Middle frontal gyrus (tissue), 1 donor: ENCODE measurements at regions not wholly inside any gene's neighbourhood (a gene's known extent, or its start where the extent isn't known, plus 50 kb on each side); places are given as distances from the start of the nearest gene placed in this dataset.

Experiments
- DNase-seq: peaks from one replicate; pipeline ENCODE4 v3.0.0-alpha.2; 2015; ENCODE audit warnings: low spot score; ENCODE audit errors: extremely low spot score

DNA sequence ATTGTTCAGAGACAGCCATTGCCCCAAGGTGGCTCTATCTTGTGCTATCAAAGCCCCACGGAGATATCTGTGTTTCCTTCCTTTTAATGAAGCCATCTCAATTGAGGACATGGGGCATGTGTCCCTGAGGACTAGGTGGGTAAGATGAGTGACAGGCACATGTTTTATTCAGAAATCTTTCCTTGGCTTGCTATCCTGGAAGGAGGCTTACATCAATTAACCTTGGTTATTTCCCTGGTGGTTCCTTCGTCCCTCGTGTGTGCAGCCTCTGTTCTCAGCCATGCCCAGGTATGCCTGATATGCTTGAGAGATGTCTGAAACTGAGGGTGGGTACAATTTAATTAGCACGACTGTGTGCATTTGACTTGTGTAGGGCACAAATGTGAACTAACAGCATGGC, 102.2 kb upstream of the TUT7 start:
- DNase-seq: no peak

DNA sequence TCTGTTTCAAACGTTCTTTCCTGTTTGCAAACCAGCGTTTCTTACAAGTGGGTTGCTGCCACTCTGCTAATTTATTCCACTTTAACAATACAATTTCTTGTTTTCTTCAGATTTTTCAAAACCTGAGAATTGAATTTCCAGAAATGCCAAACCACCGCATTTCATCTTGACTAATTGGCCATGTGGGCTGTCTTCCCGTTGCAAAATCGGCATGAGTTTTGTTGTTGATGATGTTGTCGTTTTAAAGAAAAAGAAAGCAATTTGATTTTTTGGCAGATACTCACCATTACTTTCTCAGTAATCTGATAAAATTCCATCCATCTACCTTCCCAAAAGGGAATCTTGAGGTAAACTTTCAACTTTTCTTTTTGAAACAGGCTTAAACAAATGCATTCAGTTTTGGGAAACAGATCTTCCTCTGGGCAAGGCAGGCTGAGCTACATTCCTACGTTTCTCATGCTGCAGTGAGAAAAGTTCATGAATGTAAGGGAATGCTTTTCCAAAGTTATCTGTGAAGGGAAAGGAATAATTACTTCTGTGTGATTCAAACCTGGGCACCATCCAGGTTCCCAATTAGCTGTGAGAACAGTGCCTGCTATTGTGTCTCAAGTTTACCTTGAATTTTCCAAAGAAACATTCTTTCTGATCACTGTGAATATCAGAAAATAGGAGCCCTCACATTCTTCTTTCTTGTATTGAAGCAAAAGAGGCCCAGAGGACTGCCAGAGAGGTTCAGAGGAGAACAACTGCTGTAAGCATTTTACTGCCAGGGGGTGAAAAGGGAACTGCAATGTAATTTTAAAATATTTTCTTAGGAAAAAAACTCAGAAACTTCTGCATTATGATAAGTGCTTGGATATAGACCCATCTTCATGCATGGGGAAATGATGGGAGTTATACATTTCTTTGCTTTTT, 100.7 kb upstream of the TUT7 start:
- no peak for DNase-seq

DNA sequence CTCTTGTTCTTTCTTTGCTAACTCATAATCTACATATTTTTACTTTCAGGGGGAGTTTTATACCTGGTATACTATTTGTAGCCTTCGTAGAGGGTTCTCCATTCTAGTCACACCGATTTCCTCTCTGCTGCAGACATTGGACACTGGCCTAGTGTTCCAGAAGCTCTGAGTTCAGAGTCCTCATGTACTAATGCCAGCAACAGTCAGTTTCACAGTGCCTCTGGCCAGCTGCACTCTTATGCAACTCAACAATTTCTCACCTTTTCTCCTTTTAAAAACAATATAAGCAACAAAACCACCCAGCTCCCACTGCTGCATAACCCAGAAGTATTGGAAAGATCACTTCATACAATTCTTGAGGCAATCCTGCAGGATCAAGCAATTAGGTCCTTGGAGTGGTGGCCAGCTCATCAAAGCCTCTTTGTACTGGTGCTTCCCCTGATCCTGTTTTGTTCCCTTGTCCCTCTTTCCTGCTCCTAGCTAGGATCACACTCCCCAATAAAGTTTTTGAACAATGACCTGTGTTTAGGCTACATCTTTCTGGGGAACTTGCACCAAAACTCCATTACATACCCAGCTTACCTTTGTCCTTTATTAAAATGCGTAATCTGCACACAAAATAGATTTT, 98.1 kb upstream of the TUT7 start:
- no peak for DNase-seq

DNA sequence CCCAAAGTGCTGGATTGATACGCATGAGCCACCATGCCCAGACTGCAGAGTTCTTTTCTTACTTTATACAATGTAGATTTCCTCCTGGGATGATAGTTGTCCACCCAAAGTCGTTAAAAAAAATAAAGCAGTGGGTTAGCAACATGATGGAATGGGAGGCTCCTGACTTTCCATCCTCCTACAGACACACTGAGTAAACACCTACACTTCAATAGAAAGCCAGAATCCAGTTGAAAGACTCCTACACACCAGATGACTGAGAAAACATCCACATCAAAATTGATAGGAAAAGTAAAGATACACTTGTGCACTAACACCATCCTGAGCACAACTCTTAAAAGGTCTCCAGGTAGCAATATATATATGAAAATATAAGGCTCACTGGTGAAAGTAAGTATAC, 95.0 kb upstream of the TUT7 start:
- no peak for DNase-seq

DNA sequence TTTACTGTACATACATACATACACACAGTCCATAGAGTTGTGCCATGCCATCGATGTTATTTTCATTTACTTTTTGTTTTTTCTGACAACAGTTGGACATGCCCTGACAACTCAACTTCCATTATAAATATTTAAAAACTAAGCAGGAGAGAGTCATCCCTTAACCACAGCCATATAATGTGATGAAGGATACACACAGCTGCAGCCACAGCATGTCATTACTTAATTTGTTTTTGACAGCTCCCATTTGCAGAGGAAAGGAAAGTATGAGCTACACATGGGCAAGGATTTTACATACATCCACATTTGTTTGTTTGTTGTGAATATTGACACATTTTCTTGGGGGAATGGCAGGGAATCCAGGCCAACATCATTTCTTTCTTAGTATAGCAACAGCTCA, 91.5 kb upstream of the TUT7 start:
- no peak for DNase-seq

DNA sequence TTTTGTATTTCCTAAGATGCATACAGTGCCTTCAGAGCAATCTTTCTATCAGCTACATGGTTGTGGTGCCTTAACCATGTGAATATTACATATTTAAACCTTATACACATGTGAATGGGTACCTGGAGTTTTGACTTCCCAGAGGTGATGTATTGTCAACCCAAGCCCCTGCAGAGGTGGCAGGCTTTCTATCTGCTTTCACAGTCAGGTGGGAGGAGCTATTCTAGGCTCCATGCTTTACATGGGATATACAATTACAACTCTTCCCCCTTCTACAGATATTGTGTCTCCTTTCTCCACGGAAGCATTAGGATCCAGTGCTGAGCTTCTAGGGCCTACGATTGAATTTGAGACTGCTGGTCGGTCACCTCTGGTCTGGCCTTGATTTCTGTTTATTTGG, 89.8 kb upstream of the TUT7 start:
- DNase-seq: no peak

DNA sequence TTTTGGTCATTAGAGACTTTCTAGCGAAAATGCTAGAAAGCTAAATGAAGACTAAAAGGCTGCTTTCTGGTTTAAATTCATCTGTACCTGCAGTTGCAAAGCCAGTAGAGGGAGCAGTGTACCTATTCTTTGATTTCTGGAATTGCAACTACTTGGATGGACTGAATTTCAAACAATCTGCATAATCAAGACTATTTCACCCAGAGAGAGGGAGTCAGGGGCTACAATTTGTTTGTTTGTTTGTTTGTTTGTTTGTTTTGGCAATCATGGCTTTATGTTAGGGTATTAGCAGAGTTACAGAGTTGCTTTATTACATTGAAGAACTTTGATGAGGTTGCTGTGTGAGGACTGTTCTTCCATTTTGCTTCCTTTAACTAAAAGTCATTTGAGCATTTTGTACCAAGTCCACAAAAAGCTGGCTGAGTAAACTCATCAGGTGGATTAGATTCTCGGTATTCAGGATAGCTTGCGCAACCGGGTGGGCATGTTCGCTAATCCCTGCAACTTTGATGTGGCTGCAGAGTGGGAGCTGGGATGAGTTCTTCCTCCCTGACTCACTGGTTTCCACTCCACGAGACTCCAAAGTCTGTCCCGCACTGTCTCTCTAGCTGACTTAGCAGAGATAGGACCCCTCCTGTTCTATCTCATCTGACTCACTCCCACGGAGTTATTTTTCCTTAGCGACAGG, 80.0 kb upstream of the TUT7 start:
- no peak for DNase-seq

DNA sequence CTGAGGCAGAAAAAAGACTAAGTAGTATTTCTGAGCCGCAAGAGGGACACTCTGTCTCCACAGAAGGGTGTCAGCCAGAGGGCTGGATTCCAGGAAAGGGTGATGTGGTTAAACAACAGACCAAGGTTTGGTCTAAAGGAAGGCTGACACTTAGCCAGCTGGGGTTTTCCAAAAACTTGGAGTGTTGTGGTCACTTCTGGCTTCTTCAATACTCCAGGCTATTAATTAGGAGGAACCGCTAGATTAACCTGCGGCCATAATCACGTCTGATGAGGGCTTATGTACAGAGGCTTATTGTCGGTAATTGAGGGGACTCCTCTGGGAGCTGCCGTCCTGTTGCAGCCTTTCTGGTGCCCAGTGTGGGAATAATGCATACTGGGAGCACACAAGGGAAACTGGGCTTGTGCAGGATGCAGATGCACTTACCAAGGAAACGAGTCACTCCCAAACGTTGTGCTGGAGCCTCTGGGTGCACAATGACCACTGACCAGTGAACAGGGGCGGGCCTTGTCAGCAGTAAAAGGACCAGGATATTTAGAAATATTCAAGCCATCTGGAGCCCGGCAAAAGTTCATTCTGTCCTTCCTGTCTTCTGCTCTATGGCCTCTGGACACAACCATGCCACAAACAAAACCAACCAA, 70.2 kb upstream of the TUT7 start:
- no peak for DNase-seq

DNA sequence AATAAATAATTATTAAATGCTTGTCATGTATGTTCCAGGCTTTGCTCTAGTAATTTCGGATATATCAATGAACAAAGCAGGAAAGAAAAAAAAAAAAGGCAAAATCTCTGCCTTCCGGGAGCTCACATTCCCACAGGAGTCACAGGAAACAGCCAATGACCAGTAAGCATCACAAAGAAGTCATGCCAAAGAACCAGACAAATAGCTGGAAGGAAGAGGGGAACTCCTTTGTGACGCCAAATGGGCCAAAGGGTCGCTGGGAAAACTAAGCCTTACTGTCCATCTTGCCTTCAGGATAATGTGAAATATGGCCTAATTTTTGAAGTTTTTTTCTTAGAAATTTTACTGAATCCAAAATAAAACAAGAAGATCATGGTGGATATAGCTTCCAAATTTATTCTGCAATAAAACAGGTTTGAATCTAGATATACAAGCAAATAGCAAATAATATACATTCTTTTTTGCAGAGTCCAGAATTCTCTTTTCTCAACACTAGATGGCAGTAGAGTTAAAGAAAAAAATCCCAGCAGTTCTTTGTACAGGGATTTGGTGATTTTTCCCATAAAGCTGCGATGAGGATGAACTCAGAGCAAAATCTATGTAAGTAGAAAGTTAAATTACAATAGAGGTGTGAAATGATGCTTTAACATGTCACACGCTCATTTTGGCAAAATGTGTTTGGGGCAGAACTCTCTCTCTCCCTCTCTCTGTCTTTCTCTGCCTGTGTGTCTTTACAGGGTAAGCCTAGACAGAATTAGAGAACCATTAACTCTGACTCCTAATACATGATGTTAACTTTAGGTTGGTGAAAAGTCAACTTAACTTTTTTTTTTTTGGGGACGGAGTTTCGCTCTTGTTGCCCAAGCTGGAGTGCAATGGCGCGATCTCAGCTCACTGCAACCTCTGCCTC, 60.0 kb upstream of the TUT7 start:
- peak; percentile 51 for DNase-seq

DNA sequence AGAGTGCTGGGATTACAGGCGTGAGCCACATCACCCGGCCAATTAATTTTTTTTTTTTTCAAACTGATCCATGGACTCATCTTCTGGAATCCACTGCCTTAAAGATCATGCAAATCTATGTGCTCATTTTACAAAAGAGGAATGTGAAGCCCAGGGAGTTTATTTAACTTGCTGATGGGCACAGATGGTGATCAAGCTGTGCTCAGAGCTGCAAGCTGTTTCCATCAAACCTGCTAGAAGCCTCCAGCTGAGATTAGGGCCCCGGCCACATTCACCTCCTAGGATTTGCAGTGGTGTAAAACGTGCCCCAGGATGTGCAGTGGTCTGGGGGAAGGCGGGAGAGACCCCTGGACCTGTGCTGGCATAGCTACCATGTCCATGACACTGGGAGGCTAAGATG, 56.1 kb upstream of the TUT7 start:
- no peak for DNase-seq

DNA sequence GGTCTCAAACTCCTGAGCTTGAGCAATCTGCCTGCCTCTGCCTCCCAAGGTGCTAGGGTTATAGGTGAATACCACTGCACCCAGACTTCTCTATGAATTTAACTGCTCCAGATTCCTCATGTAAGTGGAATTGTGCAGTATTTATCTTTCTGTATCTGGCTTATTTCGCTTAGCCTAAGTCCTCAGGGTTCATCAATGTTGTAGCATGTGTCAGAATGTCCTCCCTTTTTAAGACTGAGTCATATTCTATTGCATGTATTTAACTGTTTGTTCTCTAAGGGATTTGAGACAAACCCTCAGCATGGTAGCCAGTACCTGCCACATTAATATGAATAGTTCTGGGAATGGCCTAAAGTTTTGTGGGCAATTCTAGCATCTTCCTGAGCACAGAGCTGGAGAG, 53.9 kb upstream of the TUT7 start:
- DNase-seq: no peak

DNA sequence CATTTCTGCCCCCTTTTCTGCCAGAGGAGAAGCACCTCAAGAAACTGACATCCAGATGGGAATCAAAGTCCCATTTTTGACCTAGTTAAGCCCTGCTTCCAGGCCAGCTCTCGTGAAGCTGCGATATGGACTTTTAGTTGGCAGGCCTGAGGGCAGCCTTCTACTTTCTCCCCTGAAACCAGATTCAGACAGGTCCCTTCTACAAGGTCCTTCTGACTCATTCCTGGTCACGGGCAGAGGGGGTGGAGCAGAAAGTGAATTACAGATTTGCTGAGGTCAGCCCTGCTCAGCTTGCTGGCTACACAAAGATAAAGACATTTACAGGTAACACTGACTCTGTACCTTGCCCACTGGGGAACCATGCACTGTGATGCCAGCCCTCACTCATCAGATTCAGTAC, 52.8 kb upstream of the TUT7 start:
- DNase-seq: no peak

DNA sequence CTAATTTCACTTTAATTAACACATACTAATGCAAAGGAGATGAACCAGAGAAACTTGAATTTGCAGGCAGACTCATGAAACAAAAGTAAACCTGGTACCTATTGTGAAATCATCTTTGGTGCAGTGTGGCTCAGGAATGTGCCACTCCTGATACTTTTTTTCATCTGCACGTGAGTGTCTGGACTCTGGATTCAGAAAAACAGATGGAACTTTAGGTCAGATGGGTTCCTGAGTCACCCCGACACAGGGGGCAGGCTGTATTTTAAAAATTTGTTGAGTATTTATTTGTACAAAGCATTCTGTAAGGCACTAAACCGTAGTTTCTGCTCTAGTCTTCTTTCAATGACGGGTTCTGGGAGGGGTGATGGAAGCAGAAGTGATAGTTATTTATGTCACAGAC, 52.2 kb upstream of the TUT7 start:
- DNase-seq: no peak

DNA sequence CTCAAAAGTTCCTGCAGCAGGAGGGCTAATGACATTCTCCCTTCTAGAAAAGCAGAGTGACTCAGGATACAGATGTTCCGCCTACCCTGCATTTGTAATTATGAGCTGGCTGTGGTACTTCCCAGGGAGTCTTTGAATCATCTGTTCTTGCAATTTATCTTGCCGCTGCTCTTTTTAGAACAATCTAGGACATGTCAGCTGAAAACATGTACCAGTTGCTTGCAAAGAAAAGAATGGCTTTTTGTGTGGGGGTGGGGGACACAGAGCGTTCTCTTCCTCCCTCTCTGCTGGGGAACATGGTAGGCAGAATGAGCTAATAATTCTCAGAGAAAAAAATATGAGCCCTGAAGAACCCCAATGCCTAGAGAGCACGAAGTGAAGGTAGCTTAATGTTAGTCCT, 51.7 kb upstream of the TUT7 start:
- DNase-seq: peak; percentile 33

DNA sequence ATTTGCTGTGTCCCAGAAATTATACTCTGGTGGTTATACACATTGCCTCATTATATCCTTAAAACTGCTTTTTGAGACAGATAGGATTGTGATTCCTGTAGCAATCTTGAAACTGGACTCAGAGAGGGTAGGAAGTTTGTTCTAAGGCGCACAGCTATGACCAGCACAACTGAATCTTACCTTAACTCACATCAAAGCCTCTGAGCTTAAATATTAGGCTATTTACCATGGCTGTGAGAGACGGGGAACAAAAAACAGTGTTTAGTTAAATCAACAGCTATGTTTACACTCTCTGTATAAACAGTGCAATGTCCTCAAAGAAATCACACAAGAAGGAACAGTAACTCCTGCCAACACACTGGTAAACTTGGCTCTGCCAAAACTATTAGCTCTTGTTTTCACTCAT, 50.9 kb upstream of the TUT7 start:
- no peak for DNase-seq
